DMS153 (cell line): ENCODE measurements at regions not wholly inside any gene's neighbourhood (a gene's known extent, or its start where the extent isn't known, plus 50 kb on each side); places are given as distances from the start of the nearest gene placed in this dataset.
"Not testable (repeated sequence)": the region's sequence is repeated elsewhere in the genome, so short reads cannot be mapped to it uniquely, and the experiment has no call there.

Experiments
- DNase-seq: peaks from one replicate; lab custom pipeline; 2025; lab: John Stamatoyannopoulos, UW

DNA sequence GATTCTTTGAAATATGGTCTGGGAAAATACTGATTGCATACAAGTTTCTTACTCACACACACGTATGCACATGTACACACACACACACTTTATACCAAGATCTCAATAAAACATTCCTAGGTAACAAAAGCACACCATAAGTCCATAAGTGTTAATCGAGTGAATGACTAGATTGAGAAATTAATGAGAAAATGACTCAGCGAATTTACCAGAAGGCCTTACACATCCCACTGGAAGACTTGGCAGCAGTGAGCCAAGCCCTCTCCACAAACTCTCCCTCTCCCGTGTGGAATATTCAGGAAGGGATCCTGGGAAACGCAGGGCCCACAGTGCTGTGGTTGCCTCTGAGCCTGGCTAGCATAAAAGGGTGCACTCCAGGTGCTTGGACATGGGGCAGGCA lies 227.2 kb downstream of the LY86 start:
- no peak for DNase-seq

DNA sequence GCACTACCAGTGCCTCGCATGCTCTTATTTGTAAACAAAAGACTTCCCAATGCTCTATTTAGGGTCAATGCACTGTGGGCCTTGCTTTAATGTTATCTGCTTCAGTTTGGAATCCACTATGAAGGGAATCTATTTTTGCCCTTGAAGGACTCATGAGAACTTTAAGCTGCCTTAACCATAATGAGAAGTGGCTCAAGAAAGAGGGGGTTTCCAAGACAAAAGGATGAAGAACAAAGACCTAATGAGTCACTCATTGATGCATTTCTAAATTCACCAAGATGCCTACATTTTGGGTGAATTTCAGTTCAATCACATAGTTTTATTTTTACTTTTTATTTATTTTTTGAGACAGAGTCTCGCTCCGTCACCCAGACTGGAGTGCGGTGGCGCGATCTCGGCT lies 228.2 kb downstream of the LY86 start:
- no peak for DNase-seq

DNA sequence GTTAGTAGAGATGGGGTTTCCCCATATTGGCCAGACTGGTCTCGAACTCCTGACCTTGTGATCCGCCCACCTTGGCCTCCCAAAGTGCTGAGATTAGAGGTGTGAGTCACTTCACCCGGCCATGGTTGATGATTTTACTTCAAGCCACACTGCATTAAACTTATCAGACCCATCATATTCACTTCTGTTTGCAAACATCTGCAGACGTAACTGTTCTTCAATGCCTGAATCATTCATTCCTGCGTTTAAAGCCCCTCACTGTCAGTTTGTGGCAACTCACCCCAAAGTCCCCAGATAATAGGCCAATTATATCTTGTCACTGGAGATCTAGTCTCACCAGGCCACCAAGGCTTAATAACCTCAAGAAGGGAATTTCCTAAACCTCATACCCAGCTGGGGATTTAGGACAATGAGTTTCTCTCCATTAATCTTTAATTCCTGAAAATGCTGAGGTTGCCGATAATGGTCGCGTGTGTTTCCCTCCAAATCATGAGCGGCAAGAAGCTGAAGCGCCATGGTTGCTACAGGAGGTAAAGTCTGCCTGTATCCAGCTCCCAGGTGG lies 229.6 kb downstream of the LY86 start:
- DNase-seq: no peak

DNA sequence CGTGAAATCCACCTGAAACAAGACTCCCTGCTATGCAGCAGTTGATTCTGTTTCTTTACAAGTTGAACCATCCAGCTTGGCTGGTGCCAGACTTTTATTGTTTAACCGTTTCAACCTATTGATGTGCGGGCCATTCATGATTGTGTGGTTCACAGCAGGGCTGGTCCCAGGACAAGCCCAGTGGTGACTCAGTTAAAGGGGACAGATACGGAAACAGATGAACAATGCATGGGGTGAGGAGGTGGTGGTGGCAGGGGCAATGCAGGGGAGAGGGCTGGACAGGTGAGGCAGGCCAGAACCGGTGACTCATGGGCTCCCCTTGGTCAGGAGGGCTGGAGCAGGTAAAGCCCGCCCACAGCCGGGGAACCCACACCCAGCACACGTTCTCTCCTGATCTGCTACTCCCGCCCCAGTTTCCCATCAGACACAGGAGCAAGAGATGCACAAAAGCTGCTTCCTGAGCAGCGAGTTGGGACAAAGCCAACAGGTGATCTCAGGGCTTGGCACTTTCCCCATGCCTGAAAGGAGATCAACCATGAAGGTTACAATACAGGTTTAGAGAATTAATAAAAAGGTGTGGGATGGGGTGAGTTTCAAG lies 232.2 kb downstream of the LY86 start:
- peak; percentile 95 for DNase-seq

DNA sequence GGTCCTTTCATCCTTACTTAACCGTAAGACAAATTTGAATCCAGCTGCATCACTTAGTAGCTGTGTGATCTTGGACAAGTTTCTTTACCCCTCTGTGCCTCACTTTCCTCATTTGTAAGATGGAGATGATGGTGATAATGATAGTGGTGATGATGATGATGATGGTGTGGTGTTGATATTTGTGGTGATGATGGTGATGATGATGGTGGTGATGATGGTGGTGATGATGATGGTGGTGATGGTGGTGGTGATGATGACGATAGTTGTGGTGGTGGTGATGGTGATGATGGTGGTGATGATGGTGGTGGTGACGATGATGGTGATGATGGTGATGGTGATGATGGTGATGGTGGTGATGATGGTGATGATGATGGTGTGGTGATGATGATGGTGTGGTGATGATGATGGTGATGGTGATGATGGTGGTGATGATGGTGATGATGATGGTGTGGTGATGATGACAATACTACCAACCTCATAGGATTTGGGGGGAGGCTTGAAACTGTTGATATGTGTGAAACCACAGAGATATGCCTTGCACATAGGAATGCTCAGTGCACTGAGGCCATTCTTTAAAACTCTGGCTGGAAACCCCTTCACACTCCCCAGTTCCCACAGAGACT lies 233.2 kb downstream of the LY86 start:
- DNase-seq: no peak

DNA sequence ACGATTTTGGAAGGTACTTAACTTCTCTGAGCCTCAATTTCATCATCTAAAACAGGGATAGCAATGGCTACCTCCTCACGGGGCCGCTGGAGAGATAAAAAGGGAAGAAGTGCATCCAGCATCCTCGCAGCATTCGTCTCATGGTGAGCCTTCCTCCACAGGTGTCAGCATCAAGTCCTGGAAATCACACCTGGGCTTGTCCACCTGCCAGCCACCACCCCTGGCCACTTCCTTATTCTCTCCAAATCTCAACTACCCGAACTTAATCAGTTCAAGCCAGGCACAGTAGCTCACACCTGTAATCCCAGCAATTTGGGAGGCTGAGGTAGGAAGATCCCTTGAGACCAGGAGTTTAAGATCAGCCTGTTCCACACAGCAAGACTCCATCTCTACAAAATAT lies 234.5 kb downstream of the LY86 start:
- DNase-seq: no peak

DNA sequence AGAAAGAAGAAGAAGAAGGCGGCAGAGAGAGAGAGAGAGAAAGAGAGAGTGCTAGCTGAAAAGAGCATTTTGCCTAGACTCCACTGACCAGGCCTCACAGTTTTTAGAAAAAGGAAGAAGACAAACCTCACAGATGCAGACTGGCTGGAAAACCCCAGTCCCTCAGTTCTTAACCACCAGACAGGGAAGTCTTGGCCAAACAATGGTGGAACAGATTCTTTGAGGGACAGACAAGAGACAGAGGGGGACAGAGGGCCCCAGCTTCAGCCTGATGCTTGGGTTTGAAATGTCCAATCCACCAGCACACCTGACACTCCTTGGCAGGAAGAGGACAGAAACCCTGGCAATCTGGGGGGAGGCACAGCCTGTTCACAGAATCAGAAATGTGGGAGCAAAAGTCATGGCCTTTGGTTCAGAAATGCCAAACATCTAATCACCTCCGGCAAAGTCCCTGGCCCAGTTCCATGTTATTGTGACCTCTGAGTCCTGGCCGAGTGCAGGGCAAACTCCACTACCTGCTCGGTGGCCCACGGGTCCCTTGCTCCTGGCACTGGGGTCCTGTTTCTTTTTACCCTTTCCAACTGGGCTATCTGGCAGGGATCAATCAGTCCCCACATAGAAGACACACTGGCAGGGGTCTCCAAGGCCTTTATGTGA lies 235.2 kb downstream of the LY86 start:
- DNase-seq: no peak

DNA sequence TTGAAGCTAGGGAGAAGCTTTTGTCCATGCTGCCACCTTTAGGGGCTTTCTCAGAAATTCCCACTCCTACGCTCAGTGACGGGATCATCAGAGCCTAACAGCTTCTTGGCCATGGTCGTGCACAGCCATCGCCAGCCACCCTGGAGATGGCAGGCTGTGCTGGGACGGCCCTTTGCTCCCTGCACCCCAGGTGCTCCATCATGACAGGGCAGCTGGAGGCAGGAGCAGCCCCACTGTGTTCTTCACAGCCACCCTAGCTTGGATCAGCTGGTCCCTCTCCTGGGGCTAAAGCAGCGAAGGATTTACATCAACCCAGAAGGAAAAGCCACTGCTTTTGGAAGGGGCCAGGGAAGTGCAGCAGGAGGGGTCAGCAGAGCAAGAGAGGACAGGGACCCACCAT lies 235.9 kb downstream of the LY86 start:
- DNase-seq: no peak

DNA sequence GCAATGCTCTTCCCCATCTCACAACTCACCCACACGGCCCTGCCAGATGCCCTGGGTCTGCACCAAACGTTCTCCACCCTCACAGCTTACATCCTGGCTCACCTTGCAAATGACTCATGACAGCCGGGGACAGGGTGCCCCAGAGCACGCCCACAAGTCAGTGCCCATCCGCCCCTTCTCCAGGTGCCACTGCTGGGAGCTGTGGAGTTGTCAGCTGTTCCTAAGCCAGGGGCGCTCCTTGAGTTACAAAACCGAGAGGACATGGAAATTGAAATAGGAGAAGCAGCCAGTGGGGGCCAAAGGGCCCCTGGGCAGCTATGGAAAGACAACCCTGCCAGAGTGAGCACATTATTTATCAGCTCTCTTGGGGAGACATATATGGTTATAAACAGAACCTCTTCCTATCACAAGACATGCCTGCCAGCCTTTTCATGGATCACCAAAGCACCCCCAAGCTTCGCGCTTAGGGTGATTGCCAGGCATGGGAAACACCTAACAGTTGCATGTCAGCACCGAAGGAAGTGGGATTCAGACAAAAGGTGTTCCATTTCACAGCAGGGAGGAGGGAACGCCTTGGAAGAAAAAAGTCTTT lies 236.8 kb downstream of the LY86 start:
- peak; percentile 40 for DNase-seq

DNA sequence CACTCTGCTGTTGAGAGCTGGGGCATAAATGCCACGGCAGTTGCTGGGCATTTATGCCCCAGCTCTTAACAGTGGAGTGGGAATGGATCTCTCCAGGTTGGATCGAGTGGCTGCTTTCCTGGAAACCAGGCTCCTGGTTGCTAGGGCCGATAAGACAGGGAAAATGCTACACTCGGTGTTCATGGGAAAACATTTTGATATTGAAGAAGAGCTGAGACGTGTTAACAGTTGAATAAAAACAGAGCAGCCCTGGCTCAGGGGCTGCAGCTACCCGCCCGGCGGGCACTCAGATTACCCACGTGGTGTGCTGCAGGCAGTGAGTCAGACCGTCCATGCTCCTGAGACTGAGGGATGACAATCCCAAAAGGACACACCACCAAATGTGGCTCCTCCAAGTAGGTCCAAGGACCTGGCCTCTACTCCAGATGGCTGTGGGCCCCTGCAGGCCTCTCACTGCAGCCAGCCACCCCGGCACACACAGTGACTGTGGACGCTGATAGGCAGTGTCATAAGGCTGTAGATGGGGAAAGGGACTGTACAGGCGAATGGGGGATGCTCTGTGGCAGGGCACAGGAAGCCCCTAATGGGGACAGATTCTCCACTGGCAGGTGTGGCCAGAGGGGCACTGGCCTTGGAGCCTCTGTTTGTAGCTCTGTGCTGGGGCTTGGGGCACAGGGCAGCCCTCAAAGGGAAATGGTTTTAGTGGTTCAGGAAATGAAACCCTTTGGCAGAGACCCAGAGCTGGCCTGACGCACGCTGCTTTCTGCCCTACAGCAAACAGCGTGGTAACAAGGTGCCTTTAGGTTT lies 237.8 kb downstream of the LY86 start:
- peak; percentile 68 for DNase-seq

DNA sequence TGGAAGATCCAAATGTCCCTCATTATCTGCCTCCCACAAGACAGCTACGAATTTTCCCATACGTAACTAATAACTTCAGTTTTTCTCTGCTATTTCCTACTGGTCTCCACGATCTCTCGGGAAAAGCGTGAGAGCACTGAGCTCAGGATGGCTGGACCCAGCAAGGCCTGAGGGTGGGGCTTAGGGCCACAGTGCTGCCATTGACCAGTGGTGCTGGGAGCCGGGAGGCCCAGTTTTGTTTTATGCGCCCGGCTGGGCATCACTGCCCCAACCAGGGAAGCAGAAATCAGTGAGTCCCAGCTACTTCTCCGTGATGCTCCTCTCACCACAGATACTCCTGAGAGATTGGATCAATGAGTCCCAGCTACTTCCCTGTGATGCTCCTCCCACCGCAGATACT lies 238.4 kb downstream of the LY86 start:
- DNase-seq: no peak

DNA sequence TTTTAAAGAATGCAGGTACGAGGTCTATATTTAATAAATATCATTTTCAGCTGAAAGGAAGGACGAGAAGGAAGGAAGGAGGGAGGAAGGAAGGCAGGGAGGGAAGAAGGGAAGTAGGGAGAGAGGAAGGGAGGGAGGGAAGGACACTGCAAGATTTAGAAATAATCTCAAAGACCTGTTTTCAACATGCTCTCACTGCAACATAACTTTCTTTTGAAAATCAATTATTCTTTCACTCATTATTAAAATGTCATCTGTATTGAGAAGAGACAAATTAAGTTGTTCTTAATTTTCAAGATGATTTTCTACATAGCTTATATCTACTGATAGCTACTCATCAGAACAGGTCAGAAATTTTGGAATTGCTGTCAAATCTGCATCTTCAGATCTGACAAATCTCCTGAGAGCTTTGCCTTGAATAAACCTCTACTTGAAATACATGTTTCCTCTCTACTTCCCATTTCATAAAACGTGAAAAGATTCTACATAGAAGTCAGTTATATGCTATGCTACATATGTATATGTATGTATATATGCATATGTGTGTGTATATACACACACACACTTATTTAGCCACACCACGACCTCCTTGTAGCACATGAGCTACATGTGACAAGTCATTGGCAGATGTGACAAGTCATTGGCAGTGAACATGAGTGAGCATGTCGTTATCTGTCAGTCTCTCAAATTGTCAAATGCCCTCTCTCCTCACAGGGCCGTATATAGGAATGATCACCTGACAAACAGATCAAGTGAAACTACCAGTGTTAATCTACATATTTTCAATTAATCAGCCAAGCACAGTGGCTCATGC lies 241.6 kb downstream of the LY86 start:
- DNase-seq: no peak

DNA sequence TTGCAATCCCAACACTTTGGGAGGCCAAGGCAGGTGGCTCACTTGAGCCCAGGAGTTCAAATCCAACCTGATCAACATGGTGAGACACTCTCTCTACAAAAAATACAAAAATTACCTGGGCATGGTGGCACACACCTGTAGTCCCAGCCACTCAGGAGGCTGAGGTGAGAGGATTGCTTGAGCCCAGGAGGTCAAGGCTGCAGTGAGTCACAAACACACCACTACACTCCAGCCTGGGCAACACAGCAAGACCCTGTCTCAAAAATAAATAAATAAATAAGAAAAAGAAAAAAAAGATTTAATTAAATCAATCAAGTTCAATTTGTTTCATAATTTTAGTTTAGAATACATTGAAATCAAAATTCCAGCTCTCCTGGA lies 242.2 kb downstream of the LY86 start:
- DNase-seq: not testable (repeated sequence)

DNA sequence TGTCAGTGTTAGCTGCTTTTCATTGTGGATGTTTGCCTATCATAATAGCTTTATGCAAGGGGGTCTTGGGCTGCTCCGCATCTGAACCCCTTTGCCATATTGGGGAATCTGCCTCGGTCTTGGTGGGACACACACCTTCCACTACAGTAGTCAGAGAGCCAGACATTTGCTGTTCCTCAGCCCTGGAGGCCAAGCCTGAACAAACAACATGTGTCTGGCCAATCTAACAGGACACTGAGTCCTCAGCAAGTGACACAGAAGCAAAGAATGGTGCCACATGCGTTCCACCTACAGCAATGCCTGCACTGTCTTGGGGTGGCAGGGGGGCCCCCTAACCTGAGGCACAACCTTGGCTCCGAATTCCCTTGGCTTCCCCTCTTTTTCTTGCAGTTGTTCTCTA lies 243.9 kb downstream of the LY86 start:
- no peak for DNase-seq

DNA sequence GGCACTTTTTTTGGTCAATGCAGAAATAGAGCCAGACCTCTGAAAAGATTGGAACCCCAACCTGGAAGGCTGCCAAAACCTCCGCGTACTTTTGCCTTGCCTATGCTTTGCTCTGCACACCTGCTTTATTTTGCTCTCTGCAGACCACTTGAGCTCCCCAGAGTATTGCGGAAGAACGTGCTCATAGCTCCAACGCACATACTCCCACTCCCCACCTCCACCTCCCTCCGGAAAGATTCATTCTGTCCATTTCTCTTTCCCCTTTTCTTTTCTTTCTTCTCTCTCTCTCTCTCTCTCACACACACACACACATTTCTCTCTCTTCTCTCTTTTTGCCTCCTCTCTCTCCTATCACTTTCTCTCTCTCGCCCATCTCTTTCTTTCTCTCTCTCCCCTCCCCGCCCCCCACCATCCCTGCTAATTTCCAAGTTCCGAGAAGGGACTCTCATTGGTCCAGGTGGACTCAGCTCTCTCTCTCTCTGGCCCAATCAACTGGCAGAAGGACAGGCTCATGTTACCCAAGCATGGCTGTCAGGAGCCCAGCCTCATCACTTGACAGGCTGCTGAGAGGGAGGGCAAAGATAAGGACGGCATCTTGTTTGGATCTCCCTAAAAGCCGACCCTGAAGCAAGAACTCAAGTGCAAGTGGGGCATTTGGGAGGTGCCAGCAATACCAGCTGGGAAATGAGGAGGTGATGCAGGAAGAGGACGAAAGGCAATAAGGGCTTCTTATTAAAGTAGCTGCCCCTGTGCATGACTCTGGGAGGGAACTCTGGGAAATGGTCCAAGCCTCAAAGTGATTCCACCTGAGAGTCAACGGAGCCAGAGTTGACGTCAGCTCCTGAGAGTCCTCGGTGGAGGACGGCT lies 246.1 kb downstream of the LY86 start:
- peak; percentile 63 for DNase-seq

DNA sequence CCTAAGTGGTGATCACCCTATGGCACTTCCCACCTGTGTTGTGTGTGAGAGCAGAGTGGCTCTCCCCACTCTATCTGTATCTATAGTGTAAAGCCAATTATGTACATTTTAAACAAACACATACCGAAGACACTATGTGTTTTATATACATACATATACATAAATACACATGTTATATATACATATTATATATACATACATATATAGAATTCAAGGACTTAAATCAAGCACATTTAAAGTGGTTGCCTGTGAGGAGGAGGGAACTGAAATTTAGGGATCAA lies 246.6 kb downstream of the LY86 start:
- no peak for DNase-seq

DNA sequence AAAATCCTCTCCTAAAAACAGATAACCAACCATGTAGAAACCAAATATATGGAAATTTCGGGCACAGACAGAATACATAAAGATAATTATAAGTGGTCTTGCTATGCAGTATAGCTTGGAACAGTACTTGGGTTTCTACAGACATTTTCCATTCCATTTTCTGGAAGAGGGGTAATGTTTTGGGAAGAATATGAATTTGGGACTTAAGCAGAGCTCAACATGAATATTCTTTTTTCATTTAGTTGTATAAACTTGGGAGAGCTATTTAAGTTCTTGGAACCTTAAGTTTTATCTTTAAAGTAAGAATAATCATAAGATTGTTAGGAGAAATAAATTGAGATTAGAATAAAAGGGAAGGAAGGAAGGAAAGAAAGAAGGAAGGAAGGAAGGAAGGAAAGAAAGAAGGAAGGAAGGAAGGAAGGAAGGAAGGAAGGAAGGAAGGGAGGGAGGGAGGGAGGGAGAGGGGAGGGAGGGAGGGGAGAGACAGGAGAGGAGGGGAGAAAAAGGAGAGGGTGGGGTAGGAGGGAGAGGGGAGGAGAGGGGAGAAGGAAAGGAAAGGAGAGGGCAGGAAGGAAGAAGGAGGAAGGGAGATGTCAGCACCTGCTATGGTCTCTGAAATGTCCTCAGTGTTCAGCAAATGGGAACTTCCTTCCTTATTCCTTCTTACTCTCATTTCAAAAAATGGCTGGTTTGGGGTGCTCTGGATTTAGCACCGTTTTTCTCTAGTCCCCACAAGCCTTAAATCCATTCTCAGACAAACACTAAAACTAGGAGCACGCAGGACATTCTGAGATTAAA lies 248.3 kb downstream of the LY86 start:
- no peak for DNase-seq

DNA sequence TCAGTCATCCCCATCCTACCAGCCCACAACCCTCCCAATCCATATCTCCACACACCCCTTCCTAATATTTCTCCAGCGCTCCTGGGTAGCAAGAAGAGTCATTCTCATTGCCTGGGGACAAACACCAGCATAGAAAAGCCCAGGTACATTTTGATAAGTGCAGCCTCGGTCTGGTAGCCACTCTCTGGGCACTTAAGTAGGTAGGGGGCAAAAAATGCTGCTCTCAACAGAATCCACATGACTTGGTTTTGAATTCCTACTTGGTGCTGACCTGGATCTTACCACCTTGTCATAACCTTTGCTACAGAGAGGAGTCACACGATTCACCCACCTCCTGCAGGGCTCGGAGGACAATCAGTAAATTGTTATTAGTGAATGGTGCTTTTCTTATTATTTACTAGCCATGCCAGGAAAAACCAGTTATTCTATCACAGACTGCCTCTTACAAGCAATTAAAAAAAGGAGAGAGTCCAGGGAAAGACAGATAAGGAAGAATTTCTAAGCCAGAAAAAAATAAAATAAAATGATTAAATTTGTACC lies 249.1 kb downstream of the LY86 start:
- no peak for DNase-seq

DNA sequence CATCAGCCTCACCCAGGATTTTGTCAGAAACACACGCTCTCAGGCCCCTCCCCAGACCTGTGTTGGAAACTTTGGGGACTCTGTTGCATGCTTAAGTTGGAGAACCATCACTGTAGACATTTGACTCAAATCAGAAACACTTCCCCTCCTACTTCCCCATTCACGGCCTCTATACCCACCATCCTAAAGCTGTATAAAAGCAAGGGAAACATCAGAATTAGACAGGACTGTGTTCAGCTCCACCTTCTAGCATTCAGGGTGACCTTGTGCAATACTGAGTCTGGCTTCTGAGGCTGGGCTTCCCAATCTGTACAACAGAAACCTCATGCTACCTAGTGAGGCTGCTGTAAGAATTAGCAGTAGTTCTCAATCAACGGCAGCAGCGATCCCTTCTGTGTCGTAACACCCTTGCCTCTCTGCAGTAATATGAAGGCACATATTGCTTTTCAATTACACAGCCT lies 252.3 kb downstream of the LY86 start:
- no peak for DNase-seq
